ENCODE measurements at regions not wholly inside any gene's neighbourhood (a gene's known extent, or its start where the extent isn't known, plus 50 kb on each side); places are given as distances from the start of the nearest gene placed in this dataset.
A peak's percentile ranks its signal among the peaks of the same experiment; 100 is the strongest.

DNA sequence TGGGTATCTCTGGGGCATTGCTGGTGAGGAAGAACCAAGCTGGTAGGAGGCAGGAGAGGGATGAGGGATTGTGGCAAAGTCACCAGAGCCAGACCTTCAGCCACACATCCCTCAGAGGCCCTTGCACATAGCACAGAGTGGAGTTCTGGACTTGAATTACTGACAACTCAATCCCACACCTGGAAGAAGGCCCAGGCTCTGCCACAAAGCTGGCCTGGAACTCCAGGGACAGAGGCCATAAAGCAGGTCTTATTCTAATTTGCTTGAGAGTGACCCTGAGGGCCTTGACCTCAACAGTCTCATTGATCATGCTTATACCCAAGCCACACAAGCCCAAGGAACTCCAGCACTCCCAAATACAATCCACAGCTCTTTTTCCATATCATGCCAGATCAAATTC, 486.2 kb upstream of the ZMIZ1 start:
- no peak overlapping the region for H3K27ac ChIP-seq
- TF ChIP-seq, protein P1, sequence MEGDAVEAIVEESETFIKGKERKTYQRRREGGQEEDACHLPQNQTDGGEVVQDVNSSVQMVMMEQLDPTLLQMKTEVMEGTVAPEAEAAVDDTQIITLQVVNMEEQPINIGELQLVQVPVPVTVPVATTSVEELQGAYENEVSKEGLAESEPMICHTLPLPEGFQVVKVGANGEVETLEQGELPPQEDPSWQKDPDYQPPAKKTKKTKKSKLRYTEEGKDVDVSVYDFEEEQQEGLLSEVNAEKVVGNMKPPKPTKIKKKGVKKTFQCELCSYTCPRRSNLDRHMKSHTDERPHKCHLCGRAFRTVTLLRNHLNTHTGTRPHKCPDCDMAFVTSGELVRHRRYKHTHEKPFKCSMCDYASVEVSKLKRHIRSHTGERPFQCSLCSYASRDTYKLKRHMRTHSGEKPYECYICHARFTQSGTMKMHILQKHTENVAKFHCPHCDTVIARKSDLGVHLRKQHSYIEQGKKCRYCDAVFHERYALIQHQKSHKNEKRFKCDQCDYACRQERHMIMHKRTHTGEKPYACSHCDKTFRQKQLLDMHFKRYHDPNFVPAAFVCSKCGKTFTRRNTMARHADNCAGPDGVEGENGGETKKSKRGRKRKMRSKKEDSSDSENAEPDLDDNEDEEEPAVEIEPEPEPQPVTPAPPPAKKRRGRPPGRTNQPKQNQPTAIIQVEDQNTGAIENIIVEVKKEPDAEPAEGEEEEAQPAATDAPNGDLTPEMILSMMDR (IDR thresholded peaks at IDR 0.05), result no peak
- no peak for TF ChIP-seq ZFX (IDR thresholded peaks at IDR 0.05; ENCODE audit: borderline replicate concordance)

DNA sequence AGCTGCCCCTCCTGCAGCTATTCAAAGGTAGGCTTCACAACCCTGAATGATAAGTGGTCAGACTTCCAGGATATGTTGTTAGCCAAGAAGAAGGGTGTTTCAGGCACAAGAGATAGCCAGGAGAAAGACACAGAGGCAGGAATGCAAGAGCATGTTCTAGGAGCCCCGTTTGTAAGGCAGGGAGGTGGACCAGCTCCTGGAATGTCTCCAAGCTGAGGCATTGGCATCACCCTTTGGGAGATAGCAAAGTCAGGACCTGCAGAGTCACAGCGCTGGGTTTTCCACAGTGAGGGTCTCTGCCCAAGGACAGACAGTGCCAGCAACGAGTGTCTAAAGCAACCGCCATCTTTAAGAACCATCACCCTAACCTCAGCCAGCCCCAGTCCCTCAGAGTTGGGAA, 484.5 kb upstream of the ZMIZ1 start:
- no peak for TF ChIP-seq ZFX (IDR thresholded peaks at IDR 0.05; ENCODE audit: borderline replicate concordance)
- no peak overlapping the region for H3K27ac ChIP-seq

DNA sequence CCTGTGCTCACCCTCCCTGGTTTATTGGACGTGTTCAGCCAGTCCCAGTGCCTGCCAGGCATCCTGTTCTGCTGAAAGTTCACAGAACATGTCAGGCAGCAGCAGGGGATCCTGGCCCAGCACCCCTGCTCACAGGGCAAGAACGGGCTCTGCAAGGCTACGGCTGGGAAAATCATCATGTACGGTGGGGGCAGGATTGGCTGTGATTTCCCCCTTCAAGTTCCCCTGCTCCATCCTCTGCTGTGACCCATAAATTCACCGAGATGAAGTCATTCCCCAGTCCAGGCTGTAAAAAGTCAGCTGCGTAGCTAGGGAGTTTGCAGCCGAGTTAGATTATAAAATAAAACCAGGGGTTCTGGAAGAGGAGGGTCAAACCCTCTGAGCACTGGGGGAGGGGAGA, 484.1 kb upstream of the ZMIZ1 start:
- H3K27ac ChIP-seq, result no peak overlapping the region
- no peak for TF ChIP-seq ZFX (IDR thresholded peaks at IDR 0.05; ENCODE audit: borderline replicate concordance)
- TF ChIP-seq, protein P1 (IDR thresholded peaks at IDR 0.05), result no peak

DNA sequence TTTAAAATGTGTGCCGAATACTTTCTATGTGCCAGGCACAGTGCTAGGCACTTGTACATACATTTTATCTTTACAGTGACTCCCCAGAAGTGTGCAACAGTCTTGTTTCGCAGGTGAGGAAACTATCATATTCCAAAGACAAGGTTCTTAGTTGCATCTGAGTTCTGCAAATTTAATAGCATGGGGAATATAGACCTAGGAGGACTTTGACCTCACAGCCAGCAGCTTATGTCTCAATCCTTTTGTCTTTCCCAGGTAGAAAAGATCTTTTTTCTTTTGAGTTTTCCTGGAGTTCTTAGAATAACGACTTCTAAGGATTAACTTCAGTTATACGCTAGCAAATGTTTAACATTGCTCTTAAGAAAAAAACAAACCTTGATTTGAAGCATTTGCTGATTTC, 482.8 kb upstream of the ZMIZ1 start:
- H3K27ac ChIP-seq, result no peak overlapping the region
- TF ChIP-seq, protein P1 (IDR thresholded peaks at IDR 0.05), result no peak
- no peak for TF ChIP-seq ZFX (IDR thresholded peaks at IDR 0.05; ENCODE audit: borderline replicate concordance)

DNA sequence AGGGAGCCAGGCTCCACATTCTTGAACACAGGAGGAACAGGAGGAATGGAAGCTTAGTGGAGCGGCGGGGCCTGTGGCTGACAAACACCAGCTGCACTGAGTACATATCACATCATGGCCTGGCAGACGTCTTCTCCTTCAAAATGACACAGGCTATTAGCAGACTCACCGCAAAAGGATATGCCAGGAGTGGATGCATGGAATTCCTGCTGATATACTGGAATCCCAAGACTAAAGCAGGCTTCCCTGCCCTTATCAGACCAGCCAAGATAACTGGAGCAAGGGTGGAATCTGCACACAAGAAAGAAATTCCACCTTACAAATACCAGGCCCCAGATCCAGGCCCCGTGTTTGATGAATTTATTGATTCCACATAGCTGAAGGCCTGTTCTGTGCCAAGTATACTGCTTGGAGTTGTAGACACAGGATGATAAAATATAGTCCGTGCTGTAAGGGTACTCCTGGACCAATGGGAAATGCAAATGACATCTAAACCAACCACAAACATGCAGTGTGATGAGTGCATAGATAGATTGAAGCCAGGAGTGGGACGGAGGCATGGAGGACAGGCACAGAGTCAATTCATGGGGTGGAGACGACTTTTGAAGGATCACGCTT, 480.5 kb upstream of the ZMIZ1 start:
- H3K27ac ChIP-seq, result peak overlapping the region; percentile 68
- no peak for TF ChIP-seq ZFX (IDR thresholded peaks at IDR 0.05; ENCODE audit: borderline replicate concordance)
- TF ChIP-seq, protein P1 (IDR thresholded peaks at IDR 0.05), result no peak

DNA sequence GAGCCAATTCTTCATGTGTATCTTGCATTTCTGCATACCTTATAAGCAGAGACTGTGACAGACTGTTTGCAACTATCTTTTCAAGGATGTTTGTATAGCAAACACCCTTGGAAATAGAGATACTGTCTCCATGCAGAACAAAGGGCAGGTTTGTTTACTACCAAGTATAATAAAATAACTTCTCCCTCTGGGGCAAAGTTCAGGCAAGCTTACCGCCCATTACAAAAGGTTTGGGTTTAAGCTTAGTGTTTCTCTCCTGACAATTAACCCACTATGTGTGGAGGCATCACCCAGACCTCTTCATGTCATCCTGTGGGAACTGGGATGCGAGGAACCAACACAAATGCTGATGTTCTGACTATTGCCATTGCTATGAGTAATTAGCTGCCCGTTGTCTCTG, 479.1 kb upstream of the ZMIZ1 start:
- TF ChIP-seq, protein P1 (IDR thresholded peaks at IDR 0.05), result no peak
- peak overlapping the region; percentile 68 for H3K27ac ChIP-seq

DNA sequence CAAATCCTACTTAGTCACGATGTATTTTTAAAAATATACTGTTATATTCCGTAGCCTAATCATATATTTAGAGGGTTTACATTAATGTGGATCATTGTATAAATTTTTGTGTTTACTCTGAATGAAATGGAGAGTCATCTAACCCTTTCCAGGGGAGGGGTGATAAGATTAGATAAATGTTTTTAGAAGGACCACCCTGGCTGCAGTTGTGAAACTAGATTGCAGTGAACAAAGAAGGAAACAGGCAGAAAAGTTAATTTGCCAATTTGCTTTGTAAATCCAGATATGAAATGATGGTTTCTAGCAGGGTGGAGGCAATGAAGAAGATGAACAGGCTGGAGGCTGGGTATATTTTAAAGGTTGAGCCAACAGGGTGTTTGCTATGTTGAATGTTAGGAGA, 477.7 kb upstream of the ZMIZ1 start:
- H3K27ac ChIP-seq, result no peak overlapping the region
- no peak for TF ChIP-seq ZFX (IDR thresholded peaks at IDR 0.05; ENCODE audit: borderline replicate concordance)
- TF ChIP-seq, protein P1 (IDR thresholded peaks at IDR 0.05), result no peak

Measured in 22Rv1 (cell line).